SK-N-SH treated with all-trans-retinoic acid at 6 μM for 48 hours (cell line): ENCODE measurements at regions not wholly inside any gene's neighbourhood (a gene's known extent, or its start where the extent isn't known, plus 50 kb on each side); places are given as distances from the start of the nearest gene placed in this dataset.
"Not testable (repeated sequence)": the region's sequence is repeated elsewhere in the genome, so short reads cannot be mapped to it uniquely, and the experiment has no call there.

Source experiments
- ATAC-seq: fragments of 200-7000 bp; cut with Tn5 transposase; 3 replicates; pipeline ENCODE4 v1.9.1; 2020; ENCODE audit warnings: mild to moderate bottlenecking, moderate library complexity
- ARNTL ChIP-seq: fragments of 450-650 bp; formaldehyde crosslinking; IDR thresholded peaks from 2 replicates; pipeline ENCODE4 v1.5.0; 2020; ENCODE audit warnings: low read depth, mild to moderate bottlenecking, moderate library complexity, borderline replicate concordance
- CREB5 ChIP-seq: fragments of 250-450 bp; sonication (Bioruptor Pico); IDR thresholded peaks from 2 replicates; pipeline ENCODE4 v1.5.1; 2020; ENCODE audit warnings: low read depth, mild to moderate bottlenecking, moderate library complexity
- CSDC2 ChIP-seq: fragments of 250-450 bp; sonication (Bioruptor Pico); IDR thresholded peaks from 2 replicates; pipeline ENCODE4 v1.5.0; 2020; ENCODE audit warnings: mild to moderate bottlenecking, moderate library complexity
- CSRNP3 ChIP-seq: fragments of 250-450 bp; sonication (Bioruptor Pico); IDR thresholded peaks from 2 replicates; pipeline ENCODE4 v1.5.1; 2021; ENCODE audit warnings: mild to moderate bottlenecking, moderate library complexity
- ESRRG ChIP-seq: fragments of 250-450 bp; sonication (Bioruptor Pico); IDR thresholded peaks from 2 replicates; pipeline ENCODE4 v1.6.1; 2021; ENCODE audit warnings: mild to moderate bottlenecking
- ISL1 ChIP-seq: fragments of 250-450 bp; sonication (Bioruptor Pico); IDR thresholded peaks from 2 replicates; pipeline ENCODE4 v2.1.2; 2022; ENCODE audit warnings: mild to moderate bottlenecking, moderate library complexity
- OSR1 ChIP-seq: fragments of 250-450 bp; sonication (Bioruptor Pico); IDR thresholded peaks from 2 replicates; pipeline ENCODE4 v1.8.0; 2022; ENCODE audit warnings: moderate library complexity, mild to moderate bottlenecking, inconsistent platforms
- PATZ1 ChIP-seq: fragments of 250-450 bp; sonication (Bioruptor Pico); IDR thresholded peaks from 2 replicates; pipeline ENCODE4 v1.8.0; 2020; ENCODE audit warnings: mild to moderate bottlenecking, moderate library complexity, borderline replicate concordance
- POU6F1 ChIP-seq: fragments of 250-450 bp; sonication (Bioruptor Pico); IDR thresholded peaks from 2 replicates; pipeline ENCODE4 v1.8.0; 2021; ENCODE audit warnings: low read depth, mild to moderate bottlenecking, moderate library complexity, borderline replicate concordance
- RARB ChIP-seq: fragments of 250-450 bp; sonication (Bioruptor Pico); IDR thresholded peaks from 2 replicates; pipeline ENCODE4 v1.8.0; 2021; ENCODE audit warnings: mild to moderate bottlenecking, moderate library complexity
- SNAI2 ChIP-seq: fragments of 250-450 bp; sonication (Bioruptor Pico); IDR thresholded peaks from 2 replicates; pipeline ENCODE4 v1.5.0; 2020; ENCODE audit warnings: mild to moderate bottlenecking, moderate library complexity
- TCF4 ChIP-seq: fragments of 250-450 bp; sonication (Bioruptor Pico); IDR thresholded peaks from 2 replicates; pipeline ENCODE4 v1.8.0; 2021; ENCODE audit warnings: mild to moderate bottlenecking, moderate library complexity, borderline replicate concordance
- TOX ChIP-seq: fragments of 250-450 bp; sonication (Bioruptor Pico); IDR thresholded peaks from 2 replicates; pipeline ENCODE4 v1.8.0; 2021; ENCODE audit warnings: mild to moderate bottlenecking, moderate library complexity, borderline replicate concordance
- TSHZ2 ChIP-seq: fragments of 250-450 bp; sonication (Bioruptor Pico); IDR thresholded peaks from 2 replicates; pipeline ENCODE4 v1.5.0; 2020; ENCODE audit warnings: mild to moderate bottlenecking, moderate library complexity
- ZC3H10 ChIP-seq: fragments of 250-450 bp; sonication (Bioruptor Pico); IDR thresholded peaks from 2 replicates; pipeline ENCODE4 v1.5.1; 2021; ENCODE audit warnings: mild to moderate bottlenecking, moderate library complexity
- ZFP3 ChIP-seq: fragments of 250-450 bp; sonication (Bioruptor Pico); IDR thresholded peaks from 2 replicates; pipeline ENCODE4 v1.5.0; 2020; ENCODE audit warnings: mild to moderate bottlenecking, moderate library complexity
- ZFP30 ChIP-seq: fragments of 450-650 bp; formaldehyde crosslinking; IDR thresholded peaks from 2 replicates; pipeline ENCODE4 v1.5.0; 2022; ENCODE audit warnings: mild to moderate bottlenecking, moderate library complexity
- ZNF8 ChIP-seq: fragments of 450-650 bp; formaldehyde crosslinking; IDR thresholded peaks from 2 replicates; pipeline ENCODE4 v1.5.0; 2020; ENCODE audit warnings: mild to moderate bottlenecking, moderate library complexity

- peak; percentile 100 for ATAC-seq
- TF ChIP-seq SNAI2 (CRISPR knock-in tag) (no peak), ZFP30 (no peak), ZC3H10 (no peak), CSRNP3 (no peak), RARB (CRISPR knock-in tag) (0 out of 2 replicates have a peak, but pooled peaks have one; percentile 43), CSDC2 (CRISPR knock-in tag) (peak; percentile 48; the same call in 1 of the 2 replicates), ARNTL (no peak), POU6F1 (CRISPR knock-in tag) (no peak), PATZ1 (no peak)
Observed at GRCh38 chr3:153221748-153222162, 59.7 kb downstream of the RAP2B start.

GRCh38 chr3:153226877-153227276 is 64.9 kb downstream of the RAP2B start:
- ATAC-seq: not testable (repeated sequence)

GRCh38 chr3:153230427-153230826 is 68.4 kb downstream of the RAP2B start:
- not testable (repeated sequence) for ATAC-seq

- not testable (repeated sequence) for ATAC-seq
Observed at GRCh38 chr3:153231245-153231644, 69.2 kb downstream of the RAP2B start.

GRCh38 chr3:153232050-153232752 is 70.2 kb downstream of the RAP2B start:
- TF ChIP-seq ISL1 (CRISPR knock-in tag): peak; percentile 42; the same call in 1 of the 2 replicates
- peak; percentile 57 for ATAC-seq

- peak; percentile 88 for ATAC-seq
- no peak for TF ChIP-seq ZC3H10
- TF ChIP-seq ZFP3 (CRISPR knock-in tag): no peak
- no peak for TF ChIP-seq ZNF8
- TF ChIP-seq ISL1 (CRISPR knock-in tag): no peak
- no peak for TF ChIP-seq CREB5 (CRISPR knock-in tag)
- TF ChIP-seq ESRRG (CRISPR knock-in tag): no peak
- TF ChIP-seq TCF4 (CRISPR knock-in tag): no peak
- no peak for TF ChIP-seq OSR1 (CRISPR knock-in tag)
- TF ChIP-seq RARB (CRISPR knock-in tag): no peak
- TF ChIP-seq CSRNP3: no peak
- TF ChIP-seq TSHZ2 (CRISPR knock-in tag): no peak
- no peak for TF ChIP-seq TOX (CRISPR knock-in tag)
Observed at GRCh38 chr3:153232851-153233271, 70.8 kb downstream of the RAP2B start.
